Neural cell (in vitro differentiated cells): ENCODE measurements at regions not wholly inside any gene's neighbourhood (a gene's known extent, or its start where the extent isn't known, plus 50 kb on each side); places are given as distances from the start of the nearest gene placed in this dataset.

Experiments used
- CTCF ChIP-seq: fragments of 450-650 bp; IDR thresholded peaks from 2 replicates; pipeline ENCODE4 v1.5.1; 2014; ENCODE audit warnings: antibody characterized with exemption, mild to moderate bottlenecking, moderate library complexity; ENCODE audit not compliant: poor library complexity, severe bottlenecking
- MXI1 ChIP-seq: fragments of 450-650 bp; conservative IDR thresholded peaks from 2 replicates; pipeline ENCODE4 v1.6.1; 2014; ENCODE audit warnings: antibody characterized with exemption, mild to moderate bottlenecking; ENCODE audit not compliant: poor library complexity, severe bottlenecking
- TAF1 ChIP-seq: IDR thresholded peaks from 2 replicates; pipeline ENCODE4 v1.6.1; 2012; ENCODE audit warnings: low read depth
- TF ChIP-seq, protein P1 (sequence below): IDR thresholded peaks from 2 replicates; pipeline ENCODE4 v1.6.1; 2012; ENCODE audit warnings: borderline replicate concordance

GRCh38 chr13:85223883-85224656, 575.1 kb downstream of the SLITRK6 start:
- TF ChIP-seq CTCF (no peak), TAF1 (no peak), MXI1 (no peak)
- TF ChIP-seq, protein P1, sequence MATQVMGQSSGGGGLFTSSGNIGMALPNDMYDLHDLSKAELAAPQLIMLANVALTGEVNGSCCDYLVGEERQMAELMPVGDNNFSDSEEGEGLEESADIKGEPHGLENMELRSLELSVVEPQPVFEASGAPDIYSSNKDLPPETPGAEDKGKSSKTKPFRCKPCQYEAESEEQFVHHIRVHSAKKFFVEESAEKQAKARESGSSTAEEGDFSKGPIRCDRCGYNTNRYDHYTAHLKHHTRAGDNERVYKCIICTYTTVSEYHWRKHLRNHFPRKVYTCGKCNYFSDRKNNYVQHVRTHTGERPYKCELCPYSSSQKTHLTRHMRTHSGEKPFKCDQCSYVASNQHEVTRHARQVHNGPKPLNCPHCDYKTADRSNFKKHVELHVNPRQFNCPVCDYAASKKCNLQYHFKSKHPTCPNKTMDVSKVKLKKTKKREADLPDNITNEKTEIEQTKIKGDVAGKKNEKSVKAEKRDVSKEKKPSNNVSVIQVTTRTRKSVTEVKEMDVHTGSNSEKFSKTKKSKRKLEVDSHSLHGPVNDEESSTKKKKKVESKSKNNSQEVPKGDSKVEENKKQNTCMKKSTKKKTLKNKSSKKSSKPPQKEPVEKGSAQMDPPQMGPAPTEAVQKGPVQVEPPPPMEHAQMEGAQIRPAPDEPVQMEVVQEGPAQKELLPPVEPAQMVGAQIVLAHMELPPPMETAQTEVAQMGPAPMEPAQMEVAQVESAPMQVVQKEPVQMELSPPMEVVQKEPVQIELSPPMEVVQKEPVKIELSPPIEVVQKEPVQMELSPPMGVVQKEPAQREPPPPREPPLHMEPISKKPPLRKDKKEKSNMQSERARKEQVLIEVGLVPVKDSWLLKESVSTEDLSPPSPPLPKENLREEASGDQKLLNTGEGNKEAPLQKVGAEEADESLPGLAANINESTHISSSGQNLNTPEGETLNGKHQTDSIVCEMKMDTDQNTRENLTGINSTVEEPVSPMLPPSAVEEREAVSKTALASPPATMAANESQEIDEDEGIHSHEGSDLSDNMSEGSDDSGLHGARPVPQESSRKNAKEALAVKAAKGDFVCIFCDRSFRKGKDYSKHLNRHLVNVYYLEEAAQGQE = no peak
